Left ventricle myocardium inferior (tissue), 1 donor: ENCODE measurements at regions not wholly inside any gene's neighbourhood (a gene's known extent, or its start where the extent isn't known, plus 50 kb on each side); places are given as distances from the start of the nearest gene placed in this dataset.
"Not testable (repeated sequence)": the region's sequence is repeated elsewhere in the genome, so short reads cannot be mapped to it uniquely, and the experiment has no call there.

Source experiments
- DNase-seq: peaks from one replicate; pipeline ENCODE4 v3.0.0-alpha.2; 2020
- H3K27ac ChIP-seq: fragments of 200-600 bp; replicated peaks from 2 replicates; pipeline ENCODE4 v1.8.0; 2021
- H3K27me3 ChIP-seq: fragments of 200-600 bp; 2 replicates; pipeline ENCODE4 v1.8.0; 2021; ENCODE audit warnings: low read depth
- H3K36me3 ChIP-seq: fragments of 200-600 bp; 2 replicates; pipeline ENCODE4 v1.8.0; 2021
- H3K4me1 ChIP-seq: fragments of 200-600 bp; 2 replicates; pipeline ENCODE4 v1.8.0; 2021
- H3K4me3 ChIP-seq: fragments of 200-600 bp; 2 replicates; pipeline ENCODE4 v1.8.0; 2021; ENCODE audit warnings: mild to moderate bottlenecking, moderate library complexity
- H3K9me3 ChIP-seq: fragments of 200-600 bp; replicated peaks from 2 replicates; pipeline ENCODE4 v1.8.0; 2021
- intact Hi-C: fragments of 100-400 bp; cut with micrococcal nuclease; formaldehyde crosslinking; loops from one replicate; pipeline ENCODE4 v1.11.0; 2022
- TF ChIP-seq, protein P1 (sequence below): fragments of 200-600 bp; IDR thresholded peaks from 2 replicates; pipeline ENCODE4 v1.8.0; 2021; ENCODE audit warnings: antibody characterized with exemption, mild to moderate bottlenecking, borderline replicate concordance
- donor health status: DM: no; HTN: yes; CAD: no; lungs with severe emphysema.

DNA sequence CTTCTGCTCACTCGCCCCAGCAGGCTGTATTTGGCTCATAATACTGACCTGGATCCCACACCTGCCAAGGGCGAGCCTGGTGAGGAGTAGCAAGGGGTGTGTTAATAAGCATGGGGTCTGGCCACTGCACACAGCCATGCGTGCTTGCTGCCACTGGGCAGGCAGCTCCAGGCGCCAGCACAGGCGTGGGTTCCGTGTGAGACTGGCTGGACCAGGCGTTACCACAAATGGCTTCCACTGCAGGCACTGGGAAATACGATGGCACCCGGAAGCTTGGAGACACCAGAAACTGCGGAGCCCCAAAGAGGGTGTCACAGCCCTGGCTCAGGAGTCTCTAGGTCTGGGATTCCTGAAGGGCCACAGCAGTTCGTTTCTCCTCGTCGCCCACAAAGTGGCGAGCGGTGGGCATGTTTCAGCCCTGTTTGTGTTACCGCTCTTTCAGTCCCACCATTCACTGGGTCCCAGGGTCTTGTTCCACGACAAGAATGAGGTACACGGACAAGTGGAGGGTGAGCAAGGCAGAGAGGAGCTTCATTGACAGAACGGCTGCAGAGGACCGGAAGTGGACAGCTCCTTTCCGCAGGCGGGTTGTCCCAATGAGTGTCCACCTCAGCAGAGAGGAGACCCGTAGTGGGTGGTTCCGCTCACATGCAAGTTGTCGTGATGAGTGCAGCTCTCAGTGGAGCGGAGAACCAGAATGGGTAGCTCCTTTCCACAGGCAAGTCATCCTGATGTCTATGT is 428.9 kb downstream of the EPHA5 start:
- intact Hi-C loops: no loop called here
- no peaks in the 10 kb centered on the region for H3K27me3 ChIP-seq
- no peaks in the 10 kb centered on the region for H3K9me3 ChIP-seq
- H3K4me3 ChIP-seq: no peak overlapping the region
- H3K36me3 ChIP-seq: no peaks in the 10 kb centered on the region
- no peak for DNase-seq
- TF ChIP-seq, protein P1, sequence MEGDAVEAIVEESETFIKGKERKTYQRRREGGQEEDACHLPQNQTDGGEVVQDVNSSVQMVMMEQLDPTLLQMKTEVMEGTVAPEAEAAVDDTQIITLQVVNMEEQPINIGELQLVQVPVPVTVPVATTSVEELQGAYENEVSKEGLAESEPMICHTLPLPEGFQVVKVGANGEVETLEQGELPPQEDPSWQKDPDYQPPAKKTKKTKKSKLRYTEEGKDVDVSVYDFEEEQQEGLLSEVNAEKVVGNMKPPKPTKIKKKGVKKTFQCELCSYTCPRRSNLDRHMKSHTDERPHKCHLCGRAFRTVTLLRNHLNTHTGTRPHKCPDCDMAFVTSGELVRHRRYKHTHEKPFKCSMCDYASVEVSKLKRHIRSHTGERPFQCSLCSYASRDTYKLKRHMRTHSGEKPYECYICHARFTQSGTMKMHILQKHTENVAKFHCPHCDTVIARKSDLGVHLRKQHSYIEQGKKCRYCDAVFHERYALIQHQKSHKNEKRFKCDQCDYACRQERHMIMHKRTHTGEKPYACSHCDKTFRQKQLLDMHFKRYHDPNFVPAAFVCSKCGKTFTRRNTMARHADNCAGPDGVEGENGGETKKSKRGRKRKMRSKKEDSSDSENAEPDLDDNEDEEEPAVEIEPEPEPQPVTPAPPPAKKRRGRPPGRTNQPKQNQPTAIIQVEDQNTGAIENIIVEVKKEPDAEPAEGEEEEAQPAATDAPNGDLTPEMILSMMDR: no peak
- peaks cover 7% of the 10 kb centered on the region for H3K4me1 ChIP-seq
- no peak overlapping the region for H3K27ac ChIP-seq

DNA sequence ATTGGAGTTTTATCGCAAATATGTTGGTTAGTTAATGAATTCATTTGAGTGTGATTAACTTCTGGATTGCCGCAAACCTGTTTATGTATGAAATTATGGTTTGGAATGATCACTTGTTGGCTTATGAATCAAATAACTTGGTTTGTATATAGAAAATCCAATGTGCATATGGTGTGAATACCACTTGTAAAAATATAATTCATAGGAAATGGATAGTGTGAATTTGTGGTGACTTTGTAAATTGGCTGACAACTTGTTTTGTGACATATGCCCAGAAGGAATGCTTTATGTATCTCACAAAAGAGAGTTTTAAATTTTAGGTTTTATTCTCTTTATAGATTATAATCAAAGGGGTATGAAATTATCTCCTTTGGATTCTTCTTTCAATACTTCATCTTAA is 436.2 kb downstream of the EPHA5 start:
- no peaks in the 10 kb centered on the region for H3K27me3 ChIP-seq
- H3K4me3 ChIP-seq: no peak overlapping the region
- no peaks in the 10 kb centered on the region for H3K9me3 ChIP-seq
- H3K27ac ChIP-seq: no peak overlapping the region
- intact Hi-C loops: no loop called here
- TF ChIP-seq, protein P1: no peak
- no peak for DNase-seq
- no peaks in the 10 kb centered on the region for H3K4me1 ChIP-seq
- no peaks in the 10 kb centered on the region for H3K36me3 ChIP-seq

DNA sequence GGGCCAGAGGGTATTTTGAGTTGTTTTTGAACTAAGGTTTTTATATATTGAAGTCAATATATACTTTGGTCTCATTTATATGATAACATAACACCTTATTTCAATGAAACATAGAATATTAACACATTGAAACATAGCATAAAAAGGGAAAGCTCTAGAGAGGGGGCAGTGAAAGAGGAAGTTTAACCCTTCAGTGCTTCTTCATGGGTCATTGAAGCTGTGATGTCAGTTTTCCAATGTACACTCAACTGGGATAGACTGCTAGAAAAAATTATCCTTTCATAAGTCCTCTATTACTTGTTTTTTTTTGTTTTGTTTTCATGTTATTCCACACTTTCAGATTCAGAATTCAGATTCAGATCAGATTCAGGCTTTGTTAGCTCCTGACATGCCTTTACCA is 442.7 kb downstream of the EPHA5 start:
- Histone ChIP-seq H3K9me3 (no peaks in the 10 kb centered on the region), H3K27ac (no peak overlapping the region), H3K4me3 (no peak overlapping the region), H3K4me1 (peaks cover 5% of the 10 kb centered on the region), H3K27me3 (no peaks in the 10 kb centered on the region), H3K36me3 (no peaks in the 10 kb centered on the region)
- no peak for DNase-seq
- intact Hi-C loops: no loop called here
- TF ChIP-seq, protein P1: no peak

DNA sequence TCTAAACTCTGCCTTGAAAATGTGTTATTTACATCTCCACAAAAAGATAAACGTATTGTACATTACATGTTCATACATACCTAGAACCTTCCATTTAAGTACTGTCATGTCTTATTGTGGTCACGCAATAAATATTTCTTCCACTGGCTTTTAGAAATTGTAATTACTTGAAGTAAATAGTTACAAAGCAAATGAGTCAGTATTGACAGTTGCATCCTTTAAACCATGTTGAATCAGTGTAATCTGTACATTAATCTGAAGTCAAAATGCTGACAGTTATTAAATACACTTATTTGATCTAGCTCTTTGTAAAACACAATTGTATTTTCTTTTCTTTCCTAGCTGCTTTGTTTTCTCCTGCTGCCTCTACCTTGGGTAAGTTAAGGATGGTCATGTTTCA is 446.7 kb downstream of the EPHA5 start:
- H3K4me1 ChIP-seq: peaks cover 5% of the 10 kb centered on the region
- TF ChIP-seq, protein P1: no peak
- no peaks in the 10 kb centered on the region for H3K27me3 ChIP-seq
- no peak for DNase-seq
- no peaks in the 10 kb centered on the region for H3K36me3 ChIP-seq
- H3K27ac ChIP-seq: no peak overlapping the region
- intact Hi-C loops: no loop called here
- H3K9me3 ChIP-seq: no peaks in the 10 kb centered on the region
- no peak overlapping the region for H3K4me3 ChIP-seq

DNA sequence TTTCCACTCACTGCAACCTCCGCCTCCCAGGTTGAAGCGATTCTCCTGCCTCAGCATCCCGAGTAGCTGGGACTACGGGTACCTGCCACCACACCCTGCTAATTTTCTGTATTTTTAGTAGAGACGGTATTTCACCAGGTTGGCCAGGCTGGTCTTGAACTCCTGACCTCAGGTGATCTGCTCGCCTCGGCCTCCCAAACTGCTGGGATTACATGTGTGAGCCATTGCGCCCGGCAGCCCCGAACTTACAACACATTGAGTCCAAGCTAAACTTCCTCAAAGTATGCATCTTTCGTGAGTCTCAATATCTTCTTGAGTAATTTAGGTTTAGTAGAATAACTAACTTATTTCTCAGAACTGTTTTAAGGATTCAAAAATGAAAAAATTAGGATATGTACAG is 447.2 kb downstream of the EPHA5 start:
- H3K4me3 ChIP-seq, H3K4me1 ChIP-seq, H3K36me3 ChIP-seq, H3K9me3 ChIP-seq, DNase-seq, H3K27ac ChIP-seq, intact Hi-C loops, H3K27me3 ChIP-seq: not testable (repeated sequence)

DNA sequence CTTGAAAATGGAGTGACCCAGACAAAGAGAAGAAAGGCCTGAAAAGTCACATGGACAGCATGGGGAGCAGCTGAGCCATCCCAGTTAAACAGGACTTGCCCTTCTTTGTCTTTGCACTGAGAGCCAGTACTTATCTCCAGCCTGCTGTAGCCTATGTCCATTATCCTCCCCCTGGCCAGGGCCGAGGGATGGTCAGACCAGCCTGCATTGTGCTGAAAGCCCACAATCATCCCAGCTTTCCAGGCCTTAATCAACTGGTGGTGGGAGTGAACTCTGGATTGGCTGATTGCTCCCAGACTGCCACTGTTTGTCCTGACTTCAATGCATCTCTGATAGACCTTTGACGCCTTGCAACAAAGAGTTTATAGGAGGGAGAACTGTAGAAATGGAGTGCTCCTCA is 453.1 kb downstream of the EPHA5 start:
- intact Hi-C loops: no loop called here
- H3K27me3 ChIP-seq: no peaks in the 10 kb centered on the region
- TF ChIP-seq, protein P1: no peak
- peaks cover 2% of the 10 kb centered on the region for H3K9me3 ChIP-seq
- no peaks in the 10 kb centered on the region for H3K4me1 ChIP-seq
- no peaks in the 10 kb centered on the region for H3K36me3 ChIP-seq
- no peak overlapping the region for H3K27ac ChIP-seq
- no peak overlapping the region for H3K4me3 ChIP-seq
- no peak for DNase-seq
